ENCODE measurements at regions not wholly inside any gene's neighbourhood (a gene's known extent, or its start where the extent isn't known, plus 50 kb on each side); places are given as distances from the start of the nearest gene placed in this dataset.

DNA sequence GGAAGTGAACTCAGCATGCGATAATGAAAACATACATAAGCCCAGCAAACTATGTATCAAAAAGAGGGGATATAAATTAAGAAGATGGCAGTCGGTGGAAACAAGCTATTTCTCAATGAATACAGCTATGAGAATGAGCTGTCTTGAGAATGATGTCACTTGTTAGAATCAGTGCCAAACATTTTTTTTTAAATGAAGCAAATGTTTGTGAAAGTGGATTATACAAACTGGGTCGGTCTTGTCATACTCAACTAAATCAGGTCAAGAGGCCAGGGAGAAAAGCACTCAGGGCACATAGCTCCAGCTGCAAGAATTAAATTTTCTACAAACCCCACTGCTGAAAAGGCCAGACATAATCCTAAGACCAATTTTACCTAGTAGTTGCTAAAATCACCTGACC, 1048.4 kb downstream of the SLITRK1 start:
- H3K9ac ChIP-seq (ENCODE audit: low read depth in 1 of 2, low read length in 2 of 2): no peak overlapping the region
- no peak overlapping the region for H3K4me3 ChIP-seq (ENCODE audit: low read depth in 1 of 3, low read length in 3 of 3)
- no peaks in the 10 kb centered on the region for H3K27me3 ChIP-seq (ENCODE audit: control insufficient read depth in 4 of 4, insufficient read depth in 4 of 4, low read length in 3 of 4)
- no peak for DNase-seq (ENCODE audit: low spot score)
- H3K36me3 ChIP-seq (ENCODE audit: control insufficient read depth in 4 of 4, insufficient read depth in 3 of 4, low read depth in 1 of 4, low read length in 3 of 4): no peaks in the 10 kb centered on the region
- no peak for TF ChIP-seq EGR1 (IDR thresholded peaks at IDR 0.05; ENCODE audit: low read depth in 2 of 2)
- TF ChIP-seq JUND (IDR thresholded peaks at IDR 0.05): no peak
- TF ChIP-seq RAD21 (IDR thresholded peaks at IDR 0.05): no peak
- TF ChIP-seq NR2F2 (IDR thresholded peaks at IDR 0.05): no peak
- no peak for TF ChIP-seq FOXA2 (IDR thresholded peaks at IDR 0.05)
- no peak for TF ChIP-seq YY1 (IDR thresholded peaks at IDR 0.05)
- TF ChIP-seq, protein P1, sequence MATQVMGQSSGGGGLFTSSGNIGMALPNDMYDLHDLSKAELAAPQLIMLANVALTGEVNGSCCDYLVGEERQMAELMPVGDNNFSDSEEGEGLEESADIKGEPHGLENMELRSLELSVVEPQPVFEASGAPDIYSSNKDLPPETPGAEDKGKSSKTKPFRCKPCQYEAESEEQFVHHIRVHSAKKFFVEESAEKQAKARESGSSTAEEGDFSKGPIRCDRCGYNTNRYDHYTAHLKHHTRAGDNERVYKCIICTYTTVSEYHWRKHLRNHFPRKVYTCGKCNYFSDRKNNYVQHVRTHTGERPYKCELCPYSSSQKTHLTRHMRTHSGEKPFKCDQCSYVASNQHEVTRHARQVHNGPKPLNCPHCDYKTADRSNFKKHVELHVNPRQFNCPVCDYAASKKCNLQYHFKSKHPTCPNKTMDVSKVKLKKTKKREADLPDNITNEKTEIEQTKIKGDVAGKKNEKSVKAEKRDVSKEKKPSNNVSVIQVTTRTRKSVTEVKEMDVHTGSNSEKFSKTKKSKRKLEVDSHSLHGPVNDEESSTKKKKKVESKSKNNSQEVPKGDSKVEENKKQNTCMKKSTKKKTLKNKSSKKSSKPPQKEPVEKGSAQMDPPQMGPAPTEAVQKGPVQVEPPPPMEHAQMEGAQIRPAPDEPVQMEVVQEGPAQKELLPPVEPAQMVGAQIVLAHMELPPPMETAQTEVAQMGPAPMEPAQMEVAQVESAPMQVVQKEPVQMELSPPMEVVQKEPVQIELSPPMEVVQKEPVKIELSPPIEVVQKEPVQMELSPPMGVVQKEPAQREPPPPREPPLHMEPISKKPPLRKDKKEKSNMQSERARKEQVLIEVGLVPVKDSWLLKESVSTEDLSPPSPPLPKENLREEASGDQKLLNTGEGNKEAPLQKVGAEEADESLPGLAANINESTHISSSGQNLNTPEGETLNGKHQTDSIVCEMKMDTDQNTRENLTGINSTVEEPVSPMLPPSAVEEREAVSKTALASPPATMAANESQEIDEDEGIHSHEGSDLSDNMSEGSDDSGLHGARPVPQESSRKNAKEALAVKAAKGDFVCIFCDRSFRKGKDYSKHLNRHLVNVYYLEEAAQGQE (IDR thresholded peaks at IDR 0.05): no peak
- no peak for TF ChIP-seq RXRA (IDR thresholded peaks at IDR 0.05)
- no peak for TF ChIP-seq HNF4A (conservative IDR thresholded peaks at IDR 0.05)
- TF ChIP-seq HNF4G (IDR thresholded peaks at IDR 0.05): no peak
- no peak overlapping the region for H3K27ac ChIP-seq (ENCODE audit: low read depth in 1 of 2, low read length in 2 of 2)
- WGBS: 61% methylated on average over 3 of the region's 3 CpGs
- H3K9me3 ChIP-seq (ENCODE audit: control insufficient read depth in 4 of 4, low read length in 3 of 4): no peaks in the 10 kb centered on the region
- peaks cover 0 to 7% (median 3%) of the 10 kb centered on the region in 4 donors for H3K4me1 ChIP-seq (ENCODE audit: control insufficient read depth in 4 of 4, insufficient read depth in 4 of 4, low read length in 3 of 4)

DNA sequence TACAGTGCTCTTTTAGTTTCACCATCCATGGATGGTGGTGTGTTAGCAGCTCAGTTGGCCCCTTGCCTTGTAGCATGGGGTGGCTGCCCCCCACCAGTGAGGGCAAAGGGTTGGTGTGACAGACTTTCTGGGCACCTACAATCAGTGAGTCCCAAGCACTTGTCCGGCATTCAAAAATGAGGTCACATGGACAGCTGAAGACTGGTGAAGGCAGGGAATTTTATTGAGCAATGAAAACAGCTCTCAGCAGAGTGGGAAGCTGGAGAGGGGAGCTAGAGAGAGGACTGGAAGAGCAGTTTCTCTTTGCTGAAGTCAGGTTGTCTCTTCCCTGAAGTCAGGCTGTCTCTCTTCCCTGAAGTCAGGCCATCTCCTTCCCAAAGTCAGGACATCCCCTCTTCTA, 1053.2 kb downstream of the SLITRK1 start:
- Histone ChIP-seq H3K27ac (ENCODE audit: low read depth in 1 of 2, low read length in 2 of 2) (no peak overlapping the region), H3K9me3 (ENCODE audit: control insufficient read depth in 4 of 4, low read length in 3 of 4) (no peaks in the 10 kb centered on the region), H3K9ac (ENCODE audit: low read depth in 1 of 2, low read length in 2 of 2) (no peak overlapping the region), H3K4me3 (ENCODE audit: low read depth in 1 of 3, low read length in 3 of 3) (no peak overlapping the region), H3K36me3 (ENCODE audit: control insufficient read depth in 4 of 4, insufficient read depth in 3 of 4, low read depth in 1 of 4, low read length in 3 of 4) (no peaks in the 10 kb centered on the region), H3K27me3 (ENCODE audit: control insufficient read depth in 4 of 4, insufficient read depth in 4 of 4, low read length in 3 of 4) (no peaks in the 10 kb centered on the region), H3K4me1 (ENCODE audit: control insufficient read depth in 4 of 4, insufficient read depth in 4 of 4, low read length in 3 of 4) (peaks cover 4 to 7% (median 5%) of the 10 kb centered on the region in 4 donors)
- WGBS: 57% methylated on average over 1 of the region's 1 CpG
- no peak for TF ChIP-seq FOXA1 (IDR thresholded peaks at IDR 0.05)
- no peak for TF ChIP-seq GABPA (IDR thresholded peaks at IDR 0.05 in 1 of 2, conservative IDR thresholded peaks at IDR 0.05 in 1 of 2)
- no peak for TF ChIP-seq HNF4A (conservative IDR thresholded peaks at IDR 0.05)
- TF ChIP-seq YY1 (IDR thresholded peaks at IDR 0.05): no peak
- TF ChIP-seq, protein P1 (IDR thresholded peaks at IDR 0.05): no peak
- no peak for TF ChIP-seq TAF1 (conservative IDR thresholded peaks at IDR 0.05)
- TF ChIP-seq FOXA2 (IDR thresholded peaks at IDR 0.05): no peak
- TF ChIP-seq NR2F2 (IDR thresholded peaks at IDR 0.05): no peak
- no peak for TF ChIP-seq EGR1 (IDR thresholded peaks at IDR 0.05; ENCODE audit: low read depth in 2 of 2)
- no peak for TF ChIP-seq JUND (IDR thresholded peaks at IDR 0.05)
- TF ChIP-seq CTCF (IDR thresholded peaks at IDR 0.05; ENCODE audit: low read depth, low read length, missing input control): no peak
- no peak for TF ChIP-seq RXRA (IDR thresholded peaks at IDR 0.05)
- no peak for TF ChIP-seq ATF3 (IDR thresholded peaks at IDR 0.05)
- no peak for DNase-seq (ENCODE audit: low spot score)
